ENCODE measurements at regions not wholly inside any gene's neighbourhood (a gene's known extent, or its start where the extent isn't known, plus 50 kb on each side); places are given as distances from the start of the nearest gene placed in this dataset.

DNA sequence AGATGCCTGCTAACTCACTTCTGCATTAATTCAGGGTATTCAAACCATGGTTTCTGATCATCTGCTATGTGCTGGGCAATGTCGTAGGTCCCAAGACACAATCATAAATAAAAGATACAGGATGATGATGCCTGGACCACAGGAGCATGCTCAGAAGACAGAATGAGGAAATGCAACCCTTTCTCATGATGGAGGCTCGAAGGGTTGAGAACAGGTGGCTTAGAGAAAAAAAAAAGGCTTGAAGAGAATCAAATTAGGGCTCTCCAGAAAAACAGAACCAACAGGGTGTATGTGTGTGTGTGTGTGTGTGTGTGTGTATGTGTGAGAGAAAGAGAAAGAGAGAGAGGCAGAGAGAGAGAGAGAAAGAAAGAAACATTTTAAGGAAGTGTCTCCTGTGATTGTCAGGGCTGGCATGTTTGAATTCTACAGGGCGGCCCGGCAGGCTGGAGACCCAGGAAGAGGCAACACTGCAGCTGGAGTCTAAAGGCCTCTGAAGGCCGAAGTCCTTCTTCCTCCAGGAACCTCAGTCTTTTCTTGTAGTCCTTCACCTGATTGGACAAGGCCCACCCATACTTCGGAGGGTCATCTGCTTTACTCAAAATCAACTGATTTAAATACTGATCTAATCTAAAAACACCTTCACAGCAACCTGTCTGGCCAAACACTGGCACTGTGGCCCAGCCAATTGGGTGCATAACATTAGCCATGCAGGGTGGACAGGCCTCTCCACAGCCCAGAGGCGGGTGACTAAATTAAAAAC, 143.8 kb downstream of the ERMARD start:
- H3K27ac ChIP-seq (ENCODE audit: low read depth in 2 of 2, low read length in 1 of 2): no peak overlapping the region
- H3K36me3 ChIP-seq (replicated peaks in 1 of 2; ENCODE audit: control insufficient read depth in 1 of 2, insufficient read depth in 2 of 2, low read length in 1 of 2): no peaks in the 10 kb centered on the region
- no peaks in the 10 kb centered on the region for H4K20me1 ChIP-seq (ENCODE audit: insufficient read depth)
- no peak for DNase-seq
- CTCF ChIA-PET: no interaction called here
- H3K9me2 ChIP-seq: no peaks in the 10 kb centered on the region
- no peak overlapping the region for H2AFZ ChIP-seq (ENCODE audit: low read depth)
- WGBS (ENCODE audit: low lambda C conversion rate): 32% methylated on average over 7 of the region's 7 CpGs
- H3K4me1 ChIP-seq (ENCODE audit: control insufficient read depth in 1 of 2, insufficient read depth in 2 of 2, low read depth in 1 of 2, low read length in 1 of 2): peaks cover 0 to 4% of the 10 kb centered on the region in 2 experiments; a peak in 1 of 4 replicates
- H3K4me2 ChIP-seq: no peak overlapping the region
- H3K9me3 ChIP-seq: no peaks in the 10 kb centered on the region
- no peaks in the 10 kb centered on the region for H3K79me2 ChIP-seq (ENCODE audit: insufficient read depth)
- H3K27me3 ChIP-seq (ENCODE audit: insufficient read depth): no peaks in the 10 kb centered on the region
- POLR2A ChIA-PET: no interaction called here
- H3K4me3 ChIP-seq (ENCODE audit: low read depth in 2 of 2, low read length in 1 of 2): no peak overlapping the region
- H3F3A ChIP-seq (replicated peaks; ENCODE audit: insufficient read depth): no peaks in the 10 kb centered on the region
- TF ChIP-seq, protein P1, sequence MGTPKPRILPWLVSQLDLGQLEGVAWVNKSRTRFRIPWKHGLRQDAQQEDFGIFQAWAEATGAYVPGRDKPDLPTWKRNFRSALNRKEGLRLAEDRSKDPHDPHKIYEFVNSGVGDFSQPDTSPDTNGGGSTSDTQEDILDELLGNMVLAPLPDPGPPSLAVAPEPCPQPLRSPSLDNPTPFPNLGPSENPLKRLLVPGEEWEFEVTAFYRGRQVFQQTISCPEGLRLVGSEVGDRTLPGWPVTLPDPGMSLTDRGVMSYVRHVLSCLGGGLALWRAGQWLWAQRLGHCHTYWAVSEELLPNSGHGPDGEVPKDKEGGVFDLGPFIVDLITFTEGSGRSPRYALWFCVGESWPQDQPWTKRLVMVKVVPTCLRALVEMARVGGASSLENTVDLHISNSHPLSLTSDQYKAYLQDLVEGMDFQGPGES (IDR thresholded peaks at IDR 0.05; ENCODE audit: low read depth, low read length): no peak
- no peak for TF ChIP-seq SIN3A (IDR thresholded peaks at IDR 0.05; ENCODE audit: borderline replicate concordance, low read depth, low read length)
- no peak for TF ChIP-seq GABPA (IDR thresholded peaks at IDR 0.05; ENCODE audit: low read depth)
- no peak for TF ChIP-seq FOXM1 (IDR thresholded peaks at IDR 0.05; ENCODE audit: low read depth)
- no peak for TF ChIP-seq MEF2A (IDR thresholded peaks at IDR 0.05; ENCODE audit: borderline replicate concordance, low read depth)
- TF ChIP-seq ELF1 (IDR thresholded peaks at IDR 0.05): no peak
- no peak for TF ChIP-seq YY1 (IDR thresholded peaks at IDR 0.05; ENCODE audit: low read depth)
- no peak for TF ChIP-seq MXI1 (IDR thresholded peaks at IDR 0.05; ENCODE audit: low read depth, low read length)
- TF ChIP-seq EZH2phosphoT487 (IDR thresholded peaks at IDR 0.05; ENCODE audit: borderline replicate concordance, low read depth): no peak
- no peak for TF ChIP-seq TAF1 (IDR thresholded peaks at IDR 0.05; ENCODE audit: borderline replicate concordance, low read depth, low read length)
- TF ChIP-seq FOXJ3 (CRISPR knock-in tag; IDR thresholded peaks at IDR 0.05): no peak
- TF ChIP-seq CHD2 (IDR thresholded peaks at IDR 0.05; ENCODE audit: low read length, partially characterized antibody): no peak
- TF ChIP-seq, protein P2, sequence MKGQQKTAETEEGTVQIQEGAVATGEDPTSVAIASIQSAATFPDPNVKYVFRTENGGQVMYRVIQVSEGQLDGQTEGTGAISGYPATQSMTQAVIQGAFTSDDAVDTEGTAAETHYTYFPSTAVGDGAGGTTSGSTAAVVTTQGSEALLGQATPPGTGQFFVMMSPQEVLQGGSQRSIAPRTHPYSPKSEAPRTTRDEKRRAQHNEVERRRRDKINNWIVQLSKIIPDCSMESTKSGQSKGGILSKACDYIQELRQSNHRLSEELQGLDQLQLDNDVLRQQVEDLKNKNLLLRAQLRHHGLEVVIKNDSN (IDR thresholded peaks at IDR 0.05; ENCODE audit: borderline replicate concordance, low read depth): no peak
- no peak for TF ChIP-seq GATA2 (CRISPR knock-in tag; IDR thresholded peaks at IDR 0.05)
- no peak for TF ChIP-seq SMC3 (IDR thresholded peaks at IDR 0.05; ENCODE audit: low read depth, low read length)
- TF ChIP-seq NRF1 (IDR thresholded peaks at IDR 0.05; ENCODE audit: low read depth, low read length): no peak
- TF ChIP-seq, protein P3, sequence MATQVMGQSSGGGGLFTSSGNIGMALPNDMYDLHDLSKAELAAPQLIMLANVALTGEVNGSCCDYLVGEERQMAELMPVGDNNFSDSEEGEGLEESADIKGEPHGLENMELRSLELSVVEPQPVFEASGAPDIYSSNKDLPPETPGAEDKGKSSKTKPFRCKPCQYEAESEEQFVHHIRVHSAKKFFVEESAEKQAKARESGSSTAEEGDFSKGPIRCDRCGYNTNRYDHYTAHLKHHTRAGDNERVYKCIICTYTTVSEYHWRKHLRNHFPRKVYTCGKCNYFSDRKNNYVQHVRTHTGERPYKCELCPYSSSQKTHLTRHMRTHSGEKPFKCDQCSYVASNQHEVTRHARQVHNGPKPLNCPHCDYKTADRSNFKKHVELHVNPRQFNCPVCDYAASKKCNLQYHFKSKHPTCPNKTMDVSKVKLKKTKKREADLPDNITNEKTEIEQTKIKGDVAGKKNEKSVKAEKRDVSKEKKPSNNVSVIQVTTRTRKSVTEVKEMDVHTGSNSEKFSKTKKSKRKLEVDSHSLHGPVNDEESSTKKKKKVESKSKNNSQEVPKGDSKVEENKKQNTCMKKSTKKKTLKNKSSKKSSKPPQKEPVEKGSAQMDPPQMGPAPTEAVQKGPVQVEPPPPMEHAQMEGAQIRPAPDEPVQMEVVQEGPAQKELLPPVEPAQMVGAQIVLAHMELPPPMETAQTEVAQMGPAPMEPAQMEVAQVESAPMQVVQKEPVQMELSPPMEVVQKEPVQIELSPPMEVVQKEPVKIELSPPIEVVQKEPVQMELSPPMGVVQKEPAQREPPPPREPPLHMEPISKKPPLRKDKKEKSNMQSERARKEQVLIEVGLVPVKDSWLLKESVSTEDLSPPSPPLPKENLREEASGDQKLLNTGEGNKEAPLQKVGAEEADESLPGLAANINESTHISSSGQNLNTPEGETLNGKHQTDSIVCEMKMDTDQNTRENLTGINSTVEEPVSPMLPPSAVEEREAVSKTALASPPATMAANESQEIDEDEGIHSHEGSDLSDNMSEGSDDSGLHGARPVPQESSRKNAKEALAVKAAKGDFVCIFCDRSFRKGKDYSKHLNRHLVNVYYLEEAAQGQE (IDR thresholded peaks at IDR 0.05; ENCODE audit: low read depth, low read length): no peak
- TF ChIP-seq RXRA (IDR thresholded peaks at IDR 0.05; ENCODE audit: borderline replicate concordance, low read depth): no peak
- TF ChIP-seq RCOR1 (IDR thresholded peaks at IDR 0.05; ENCODE audit: low read length): no peak
- H3K9ac ChIP-seq: no peak overlapping the region

All from SK-N-SH (cell line).